ENCODE measurements at regions not wholly inside any gene's neighbourhood (a gene's known extent, or its start where the extent isn't known, plus 50 kb on each side); places are given as distances from the start of the nearest gene placed in this dataset.

DNA sequence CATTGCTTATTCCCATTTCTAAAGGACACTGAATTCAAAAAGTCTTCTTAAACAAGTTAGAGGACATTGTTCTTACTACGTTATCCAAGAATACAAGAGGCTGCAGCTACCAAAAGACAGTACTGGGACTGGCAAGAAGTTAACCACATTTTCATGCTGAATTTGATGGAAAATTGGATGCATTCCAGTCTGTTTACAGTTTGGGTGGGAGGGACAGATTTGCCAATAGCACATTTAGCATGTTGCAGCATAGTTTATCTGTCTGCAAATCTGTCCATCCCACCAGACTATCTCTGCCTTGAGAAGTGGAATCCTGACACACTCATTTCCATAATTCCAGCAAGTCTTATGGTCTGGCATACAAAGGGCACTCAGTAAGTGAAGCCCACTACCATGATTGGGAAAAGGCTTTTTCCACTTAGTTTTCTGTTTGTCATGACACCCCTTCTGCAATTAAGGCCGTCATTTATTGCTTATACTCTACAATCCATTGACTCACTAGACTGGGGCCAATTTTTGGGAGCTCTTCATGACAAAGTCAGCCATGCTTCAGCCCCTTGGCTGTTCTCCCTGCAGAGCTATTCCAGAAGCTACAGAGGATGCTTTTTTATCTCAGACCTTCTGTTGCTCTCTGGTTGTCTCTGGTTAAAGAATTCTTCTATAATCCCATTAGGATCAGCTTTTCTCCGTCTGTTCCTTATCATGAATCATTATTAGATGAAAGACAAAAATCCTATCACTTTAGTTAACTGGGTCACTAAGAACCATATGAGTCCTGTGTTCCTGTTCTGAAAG, 355.8 kb upstream of the PTBP2 start:
- H3K4me3 ChIP-seq (ENCODE audit: low read depth, low read length) = no peak overlapping the region
- TF ChIP-seq, protein P1, sequence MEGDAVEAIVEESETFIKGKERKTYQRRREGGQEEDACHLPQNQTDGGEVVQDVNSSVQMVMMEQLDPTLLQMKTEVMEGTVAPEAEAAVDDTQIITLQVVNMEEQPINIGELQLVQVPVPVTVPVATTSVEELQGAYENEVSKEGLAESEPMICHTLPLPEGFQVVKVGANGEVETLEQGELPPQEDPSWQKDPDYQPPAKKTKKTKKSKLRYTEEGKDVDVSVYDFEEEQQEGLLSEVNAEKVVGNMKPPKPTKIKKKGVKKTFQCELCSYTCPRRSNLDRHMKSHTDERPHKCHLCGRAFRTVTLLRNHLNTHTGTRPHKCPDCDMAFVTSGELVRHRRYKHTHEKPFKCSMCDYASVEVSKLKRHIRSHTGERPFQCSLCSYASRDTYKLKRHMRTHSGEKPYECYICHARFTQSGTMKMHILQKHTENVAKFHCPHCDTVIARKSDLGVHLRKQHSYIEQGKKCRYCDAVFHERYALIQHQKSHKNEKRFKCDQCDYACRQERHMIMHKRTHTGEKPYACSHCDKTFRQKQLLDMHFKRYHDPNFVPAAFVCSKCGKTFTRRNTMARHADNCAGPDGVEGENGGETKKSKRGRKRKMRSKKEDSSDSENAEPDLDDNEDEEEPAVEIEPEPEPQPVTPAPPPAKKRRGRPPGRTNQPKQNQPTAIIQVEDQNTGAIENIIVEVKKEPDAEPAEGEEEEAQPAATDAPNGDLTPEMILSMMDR (IDR thresholded peaks at IDR 0.05; ENCODE audit: low read depth, low read length) = no peak

DNA sequence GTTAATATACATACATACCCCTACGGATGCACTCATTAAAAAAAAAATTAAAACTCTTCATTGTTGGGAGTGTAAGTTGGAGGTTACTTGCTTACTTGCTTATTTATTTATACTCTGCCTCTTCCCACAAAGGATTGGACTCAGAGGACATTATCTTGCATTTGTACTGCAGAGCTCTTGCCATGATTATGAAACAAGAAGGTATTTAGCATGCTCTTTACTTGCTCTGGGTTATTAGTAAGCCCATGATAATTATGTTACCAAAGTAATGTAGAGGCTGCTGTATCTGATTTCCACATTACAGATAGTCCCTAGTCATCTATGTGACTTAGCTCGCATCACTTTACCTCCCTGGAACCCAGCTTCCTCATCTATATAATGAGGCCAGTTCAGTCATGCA, 355.1 kb upstream of the PTBP2 start:
- TF ChIP-seq, protein P1 (IDR thresholded peaks at IDR 0.05; ENCODE audit: low read depth, low read length) = no peak

DNA sequence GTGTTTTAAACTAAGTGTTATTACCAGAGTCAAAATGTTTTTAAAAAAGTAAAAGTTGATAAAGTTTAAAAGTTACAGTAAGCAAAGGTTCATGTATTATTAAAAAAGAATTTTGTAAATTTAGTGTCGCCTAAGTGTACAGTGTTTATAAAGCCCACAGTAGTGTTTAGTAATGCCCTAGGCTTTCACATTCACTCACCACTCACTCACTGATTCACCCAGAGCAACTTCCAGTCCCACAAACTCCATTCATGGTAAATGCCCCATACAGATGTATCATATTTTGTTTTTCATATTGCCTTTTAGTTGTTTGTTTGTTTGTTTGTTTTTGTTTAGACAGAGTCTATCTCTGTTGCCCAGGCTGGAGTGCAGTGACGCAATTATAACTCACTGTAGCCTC, 353.8 kb upstream of the PTBP2 start:
- H3K4me3 ChIP-seq (ENCODE audit: low read depth, low read length) = no peak overlapping the region
- TF ChIP-seq, protein P1 (IDR thresholded peaks at IDR 0.05; ENCODE audit: low read depth, low read length) = no peak

More for the DNA sequence above, 355.1 kb upstream of the PTBP2 start:
- no peak overlapping the region for H3K4me3 ChIP-seq (ENCODE audit: low read depth, low read length)

DNA sequence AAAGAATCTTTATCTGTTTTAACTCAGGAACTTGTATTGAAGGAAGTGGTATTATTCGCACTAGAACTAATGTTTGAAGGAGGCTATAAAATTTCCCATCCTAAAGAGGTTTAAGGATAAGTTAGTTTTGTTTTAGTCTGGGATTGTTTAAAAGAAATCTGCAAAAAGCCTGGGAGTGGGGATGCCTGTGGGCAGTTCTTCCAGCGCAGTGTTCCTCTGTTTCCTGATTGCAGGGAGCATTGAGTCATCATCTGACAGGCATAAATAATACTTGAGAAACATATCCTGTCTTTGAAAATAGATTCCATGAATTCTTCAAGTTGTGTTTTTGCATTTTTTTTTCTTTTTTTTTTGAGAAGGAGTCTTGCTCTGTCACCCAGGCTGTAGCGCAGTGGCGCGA, 350.8 kb upstream of the PTBP2 start:
- no peak overlapping the region for H3K4me3 ChIP-seq (ENCODE audit: low read depth, low read length)
- TF ChIP-seq, protein P1 (IDR thresholded peaks at IDR 0.05; ENCODE audit: low read depth, low read length) = no peak

DNA sequence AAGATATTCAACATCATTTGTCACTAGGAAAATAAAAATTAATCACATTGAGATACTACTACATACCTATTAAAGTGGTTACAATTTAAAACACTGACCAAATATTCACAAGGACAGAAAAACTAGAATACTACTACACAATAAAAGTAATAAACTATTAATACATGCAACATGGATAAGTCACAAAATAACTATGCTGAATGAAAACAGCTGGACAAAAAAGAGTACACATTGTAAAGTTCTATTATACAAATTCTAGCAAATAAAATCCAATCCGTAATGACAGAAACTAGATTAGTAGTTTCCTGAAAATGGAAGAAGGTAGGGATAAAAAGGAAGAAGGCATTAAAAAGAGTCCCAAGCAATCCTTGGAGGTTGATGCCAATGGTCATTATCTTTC, 348.7 kb upstream of the PTBP2 start:
- H3K4me3 ChIP-seq (ENCODE audit: low read depth, low read length) = no peak overlapping the region
- TF ChIP-seq, protein P1 (IDR thresholded peaks at IDR 0.05; ENCODE audit: low read depth, low read length) = no peak

DNA sequence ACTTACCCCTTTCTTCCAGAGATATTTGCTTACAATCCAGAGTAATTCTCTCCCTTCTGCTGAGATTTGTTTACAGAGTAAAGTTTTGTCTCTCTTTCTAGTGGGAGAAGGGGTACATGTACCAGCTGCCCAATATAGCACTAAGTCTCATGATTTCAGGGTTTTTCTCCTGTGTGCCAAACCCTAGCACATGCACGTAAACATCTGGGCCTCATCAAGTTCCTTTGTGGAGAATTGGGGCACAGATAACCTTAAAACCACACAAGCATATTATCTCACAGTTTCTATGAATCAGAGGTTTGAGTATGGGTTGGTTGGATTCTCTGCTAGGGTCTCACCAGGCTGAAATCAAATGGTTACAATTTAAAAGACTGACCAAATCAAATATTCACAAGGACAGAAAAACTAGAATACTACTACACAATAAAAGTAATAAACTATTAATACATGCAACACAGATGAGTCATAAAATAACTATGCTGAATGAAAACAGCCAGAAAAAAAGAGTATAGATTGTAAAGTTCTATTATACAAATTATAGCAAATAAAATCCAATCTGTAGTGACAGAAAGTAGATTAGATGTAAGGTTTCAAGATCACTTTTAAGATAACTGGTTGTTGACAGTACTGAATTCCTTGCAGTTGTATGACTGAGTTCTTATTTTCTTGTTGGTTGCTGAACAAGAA, 347.4 kb upstream of the PTBP2 start:
- TF ChIP-seq, protein P1 (IDR thresholded peaks at IDR 0.05; ENCODE audit: low read depth, low read length) = no peak
- H3K4me3 ChIP-seq (ENCODE audit: low read depth, low read length) = no peak overlapping the region

DNA sequence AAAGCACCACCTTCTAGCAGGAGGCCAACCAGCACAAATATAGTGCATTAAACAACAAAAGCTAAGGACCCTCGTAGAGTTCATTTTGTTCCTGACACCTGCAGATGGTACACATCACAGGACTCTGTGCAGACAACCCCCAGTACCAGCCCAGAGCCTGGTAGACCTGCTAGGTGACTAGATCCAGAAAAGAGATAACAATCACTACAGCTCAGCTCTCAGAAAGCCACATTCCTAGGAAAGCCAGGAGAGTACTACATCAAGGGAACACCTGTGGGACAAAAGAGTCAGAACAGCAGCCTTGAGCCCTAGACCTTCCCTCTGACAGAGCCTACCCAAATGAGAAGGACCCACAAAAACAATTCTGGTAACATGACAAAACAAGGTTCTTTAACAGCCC, 344.7 kb upstream of the PTBP2 start:
- TF ChIP-seq, protein P1 (IDR thresholded peaks at IDR 0.05; ENCODE audit: low read depth, low read length) = no peak
- no peak overlapping the region for H3K4me3 ChIP-seq (ENCODE audit: low read depth, low read length)
